Esophagus squamous epithelium (tissue), 5 donors: ENCODE measurements at regions not wholly inside any gene's neighbourhood (a gene's known extent, or its start where the extent isn't known, plus 50 kb on each side); places are given as distances from the start of the nearest gene placed in this dataset.

Experiments
- DNase-seq: peaks from one replicate; lab custom pipeline; 2025; lab: John Stamatoyannopoulos, UW
- H3K27ac ChIP-seq, 4 donors: fragments of 200-600 bp; sonication (generic); one replicate each; pipeline ENCODE4 v1.5.1; 2016 to 2019; ENCODE audit warnings: mild to moderate bottlenecking in 1 of 4
- H3K27me3 ChIP-seq, 4 donors: fragments of 200-600 bp; sonication (generic); 1 replicate in 3 of 4; 2 replicates in 1 of 4; pipeline versions ENCODE4 v1.5.1 to v1.6.0; 2017 to 2021; ENCODE audit warnings: antibody characterized with exemption in 1 of 4
- H3K36me3 ChIP-seq, 3 donors: fragments of 200-600 bp; sonication (generic); one replicate each; pipeline ENCODE4 v1.5.1; 2016 to 2019
- H3K4me1 ChIP-seq, 3 donors: fragments of 200-600 bp; sonication (generic); one replicate each; pipeline ENCODE4 v1.5.1; 2017 to 2019
- H3K4me3 ChIP-seq, 4 donors: fragments of 200-600 bp; sonication (generic); 1 replicate in 3 of 4; 2 replicates in 1 of 4; pipeline ENCODE4 v1.5.1; 2016 to 2019; ENCODE audit warnings: mild to moderate bottlenecking in 2 of 4, moderate library complexity in 1 of 4
- H3K9me3 ChIP-seq, 3 donors: fragments of 200-600 bp; sonication (generic); one replicate each; pipeline ENCODE4 v1.5.1; 2016 to 2019
- CTCF ChIP-seq, 6 experiments: fragments of 450-650 bp in 4 of 6; fragments of 200-600 bp in 2 of 6; sonication (generic) in 2 of 6; IDR thresholded peaks; one replicate each; pipeline ENCODE4 v1.5.1; 2016 to 2019; ENCODE audit warnings: antibody characterized with exemption in 6 of 6, mild to moderate bottlenecking in 4 of 6, moderate library complexity in 4 of 6
- POLR2A ChIP-seq, 4 donors: fragments of 450-650 bp; IDR thresholded peaks; one replicate each; pipeline ENCODE4 v1.6.1; 2017; ENCODE audit warnings: antibody characterized with exemption in 4 of 4, mild to moderate bottlenecking in 4 of 4, moderate library complexity in 3 of 4
- WGBS, 2 donors: methylation state at CpG; one replicate each; pipeline ENCODE4 v1.1.5; 2018; 5-methylcytosine and 5-hydroxymethylcytosine counted together
- intact Hi-C: fragments of 100-400 bp; cut with DNase I; formaldehyde crosslinking; loops from one replicate; pipeline ENCODE4 v1.15.0; 2022
- donor health status: DM: yes; HTN: yes; CAD: no.

- 92 to 94% methylated on average over 6 of the region's 6 CpGs for WGBS, 2 donors
- intact Hi-C loops, result no loop called here
- Histone ChIP-seq H3K4me1 (no peaks in the 10 kb centered on the region), H3K27ac (no peak overlapping the region), H3K27me3 (peaks cover 0 to 5% (median 0%) of the 10 kb centered on the region in 4 donors), H3K4me3 (no peak overlapping the region), H3K9me3 (no peaks in the 10 kb centered on the region), H3K36me3 (no peaks in the 10 kb centered on the region)
- no peak for TF ChIP-seq POLR2A (IDR thresholded peaks at IDR 0.05)
- no peak for TF ChIP-seq CTCF (IDR thresholded peaks at IDR 0.05)
- DNase-seq, result no peak
Observed at GRCh38 chr13:42454749-42455148, 119.2 kb upstream of the TNFSF11 start.

- DNase-seq, result no peak
- peaks cover 0 to 6% (median 0%) of the 10 kb centered on the region in 3 donors for H3K9me3 ChIP-seq
- H3K27ac ChIP-seq, result no peak overlapping the region
- WGBS, 2 donors, result 29 to 51% methylated on average over 5 of the region's 5 CpGs
- H3K36me3 ChIP-seq, result no peaks in the 10 kb centered on the region
- H3K27me3 ChIP-seq, result peaks cover 0 to under 1% (median 0%) of the 10 kb centered on the region in 4 donors
- no peaks in the 10 kb centered on the region for H3K4me1 ChIP-seq
- no peak overlapping the region for H3K4me3 ChIP-seq
- intact Hi-C loops, result no loop called here
- TF ChIP-seq CTCF (IDR thresholded peaks at IDR 0.05) (no peak), POLR2A (IDR thresholded peaks at IDR 0.05) (no peak)
Observed at GRCh38 chr13:42458193-42458592, 115.8 kb upstream of the TNFSF11 start.

GRCh38 chr13:42466123-42466522 is 107.8 kb upstream of the TNFSF11 start:
- intact Hi-C loops, result no loop called here
- Histone ChIP-seq H3K27me3 (no peaks in the 10 kb centered on the region), H3K27ac (no peak overlapping the region), H3K9me3 (peaks cover 0 to 4% (median 0%) of the 10 kb centered on the region in 3 donors), H3K4me1 (no peaks in the 10 kb centered on the region), H3K36me3 (no peaks in the 10 kb centered on the region), H3K4me3 (no peak overlapping the region)
- WGBS, 2 donors, result 43 to 46% methylated on average over 4 of the region's 4 CpGs
- no peak for TF ChIP-seq POLR2A (IDR thresholded peaks at IDR 0.05)
- no peak for TF ChIP-seq CTCF (IDR thresholded peaks at IDR 0.05)
- DNase-seq, result no peak

- DNase-seq, result no peak
- TF ChIP-seq CTCF (IDR thresholded peaks at IDR 0.05) (no peak), POLR2A (IDR thresholded peaks at IDR 0.05) (no peak)
- Histone ChIP-seq H3K36me3 (no peaks in the 10 kb centered on the region), H3K9me3 (no peaks in the 10 kb centered on the region), H3K4me3 (no peak overlapping the region), H3K27me3 (no peaks in the 10 kb centered on the region), H3K27ac (no peak overlapping the region), H3K4me1 (no peaks in the 10 kb centered on the region)
- intact Hi-C loops, result no loop called here
- 69 to 78% methylated on average over 1 of the region's 1 CpG for WGBS, 2 donors
Observed at GRCh38 chr13:42466609-42467008, 107.3 kb upstream of the TNFSF11 start.

GRCh38 chr13:42474954-42475353 is 99.0 kb upstream of the TNFSF11 start:
- Histone ChIP-seq H3K4me1 (no peaks in the 10 kb centered on the region), H3K9me3 (no peaks in the 10 kb centered on the region), H3K36me3 (no peaks in the 10 kb centered on the region), H3K27me3 (no peaks in the 10 kb centered on the region), H3K27ac (no peak overlapping the region), H3K4me3 (no peak overlapping the region)
- DNase-seq, result no peak
- 63 to 66% methylated on average over 3 to 4 of the region's 5 CpGs for WGBS, 2 donors
- intact Hi-C loops, result no loop called here
- TF ChIP-seq POLR2A (IDR thresholded peaks at IDR 0.05), result no peak
- TF ChIP-seq CTCF (IDR thresholded peaks at IDR 0.05), result no peak
